ENCODE measurements at regions not wholly inside any gene's neighbourhood (a gene's known extent, or its start where the extent isn't known, plus 50 kb on each side); places are given as distances from the start of the nearest gene placed in this dataset.
"Not testable (repeated sequence)": the region's sequence is repeated elsewhere in the genome, so short reads cannot be mapped to it uniquely, and the experiment has no call there.

- DNase-seq = peak; percentile 5
- Mint-ChIP-seq H3K4me3 (no peak overlapping the region), H3K27me3 (no peaks in the 10 kb centered on the region), H3K9me3 (peaks cover 32% of the 10 kb centered on the region), H3K27ac (no peak overlapping the region), H3K36me3 (ENCODE audit: low read depth) (peaks cover 2% of the 10 kb centered on the region), H3K4me1 (ENCODE audit: low read depth) (no peaks in the 10 kb centered on the region)
Observed at GRCh38 chr15:25171111-25171811, 216.5 kb downstream of the SNRPN start.

DNA sequence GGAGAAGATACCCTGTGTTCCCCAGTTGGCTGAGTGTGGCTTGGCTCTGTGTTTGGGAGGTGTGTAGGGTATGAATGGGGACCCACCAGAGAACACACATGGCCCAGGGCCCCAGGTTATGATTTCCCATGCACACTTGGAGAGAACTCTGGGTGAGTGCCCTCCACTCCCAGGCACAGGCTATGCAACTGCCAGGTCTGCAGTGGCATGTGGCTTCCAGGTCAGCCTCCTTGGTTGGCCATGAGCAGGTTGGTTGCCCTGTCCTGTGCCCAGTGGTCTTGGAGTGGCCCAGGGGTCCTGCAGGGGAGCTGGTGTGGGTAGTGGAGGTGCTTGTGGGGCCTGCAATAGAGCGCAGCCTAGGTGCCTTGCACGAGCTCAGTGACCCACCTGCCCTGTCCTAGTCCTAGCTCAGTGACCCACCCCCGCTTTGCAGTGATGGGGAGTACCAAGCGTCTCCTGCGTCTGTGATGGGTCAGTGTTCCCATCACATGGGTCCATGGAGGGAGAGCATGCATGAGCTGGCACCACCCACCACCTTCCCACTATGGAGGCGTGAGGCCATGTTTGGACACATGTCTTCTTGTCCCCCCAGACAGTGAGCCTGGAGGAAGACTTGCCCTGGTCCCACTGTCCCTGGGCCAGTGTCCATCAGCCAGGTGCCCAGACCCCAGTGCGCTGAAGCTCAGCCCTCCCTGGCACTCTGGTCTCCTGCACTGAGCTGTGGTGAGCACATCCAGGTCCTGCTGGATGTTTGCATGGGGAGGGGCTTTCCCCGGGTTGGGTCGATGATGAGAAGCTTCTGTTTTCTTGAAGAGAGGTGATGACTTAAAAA lies 217.3 kb downstream of the SNRPN start:
- peaks cover 30% of the 10 kb centered on the region for H3K9me3 Mint-ChIP-seq
- peaks cover 2% of the 10 kb centered on the region for H3K36me3 Mint-ChIP-seq (ENCODE audit: low read depth)
- peak; percentile 6 for DNase-seq
- no peaks in the 10 kb centered on the region for H3K27me3 Mint-ChIP-seq
- H3K27ac Mint-ChIP-seq = no peak overlapping the region
- H3K4me1 Mint-ChIP-seq (ENCODE audit: low read depth) = no peaks in the 10 kb centered on the region
- no peak overlapping the region for H3K4me3 Mint-ChIP-seq

GRCh38 chr15:25172691-25173090 lies 217.9 kb downstream of the SNRPN start:
- Mint-ChIP-seq H3K27me3 (no peaks in the 10 kb centered on the region), H3K4me3 (no peak overlapping the region), H3K36me3 (ENCODE audit: low read depth) (peaks cover 2% of the 10 kb centered on the region), H3K4me1 (ENCODE audit: low read depth) (no peaks in the 10 kb centered on the region), H3K27ac (no peak overlapping the region), H3K9me3 (peaks cover 30% of the 10 kb centered on the region)
- no peak for DNase-seq

GRCh38 chr15:25173241-25174028 lies 218.6 kb downstream of the SNRPN start:
- H3K36me3 Mint-ChIP-seq (ENCODE audit: low read depth) = peaks cover 2% of the 10 kb centered on the region
- peak; percentile 0 for DNase-seq
- no peaks in the 10 kb centered on the region for H3K27me3 Mint-ChIP-seq

DNA sequence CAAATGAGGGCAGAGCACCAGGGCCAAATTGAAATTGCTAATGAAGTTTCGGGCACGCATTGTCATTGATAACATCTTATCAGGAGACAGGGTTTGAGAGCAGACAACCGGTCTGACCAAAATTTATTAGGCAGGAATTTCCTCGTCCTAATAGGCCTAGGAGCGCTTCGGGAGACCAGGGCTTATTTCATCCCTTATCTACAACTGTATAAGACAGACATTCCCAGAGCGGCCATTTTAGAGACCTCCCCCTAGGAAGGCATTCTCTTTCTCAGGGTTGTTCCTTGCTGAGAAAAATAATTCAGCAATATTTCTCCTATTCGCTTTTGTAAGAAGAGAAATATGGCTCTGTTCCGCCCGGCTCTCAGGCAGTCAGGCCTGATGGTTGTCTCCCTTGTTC lies 219.4 kb downstream of the SNRPN start:
- not testable (repeated sequence) for H3K4me3 Mint-ChIP-seq; DNase-seq; H3K4me1 Mint-ChIP-seq (ENCODE audit: low read depth); H3K27me3 Mint-ChIP-seq; H3K27ac Mint-ChIP-seq; H3K36me3 Mint-ChIP-seq (ENCODE audit: low read depth)
- H3K9me3 Mint-ChIP-seq = peaks cover 33% of the 10 kb centered on the region

More at GRCh38 chr15:25173241-25174028, 218.6 kb downstream of the SNRPN start:
- H3K4me1 Mint-ChIP-seq (ENCODE audit: low read depth) = no peaks in the 10 kb centered on the region
- H3K9me3 Mint-ChIP-seq = peaks cover 30% of the 10 kb centered on the region
- H3K27ac Mint-ChIP-seq = no peak overlapping the region
- H3K4me3 Mint-ChIP-seq = no peak overlapping the region

- DNase-seq = peak; percentile 7
- no peaks in the 10 kb centered on the region for H3K27me3 Mint-ChIP-seq
- H3K4me1 Mint-ChIP-seq (ENCODE audit: low read depth) = no peaks in the 10 kb centered on the region
- H3K36me3 Mint-ChIP-seq (ENCODE audit: low read depth) = peaks cover 2% of the 10 kb centered on the region
- H3K9me3 Mint-ChIP-seq = peaks cover 28% of the 10 kb centered on the region
- H3K27ac Mint-ChIP-seq = no peak overlapping the region
- H3K4me3 Mint-ChIP-seq = no peak overlapping the region
Observed at GRCh38 chr15:25175033-25175788, 220.4 kb downstream of the SNRPN start.

DNA sequence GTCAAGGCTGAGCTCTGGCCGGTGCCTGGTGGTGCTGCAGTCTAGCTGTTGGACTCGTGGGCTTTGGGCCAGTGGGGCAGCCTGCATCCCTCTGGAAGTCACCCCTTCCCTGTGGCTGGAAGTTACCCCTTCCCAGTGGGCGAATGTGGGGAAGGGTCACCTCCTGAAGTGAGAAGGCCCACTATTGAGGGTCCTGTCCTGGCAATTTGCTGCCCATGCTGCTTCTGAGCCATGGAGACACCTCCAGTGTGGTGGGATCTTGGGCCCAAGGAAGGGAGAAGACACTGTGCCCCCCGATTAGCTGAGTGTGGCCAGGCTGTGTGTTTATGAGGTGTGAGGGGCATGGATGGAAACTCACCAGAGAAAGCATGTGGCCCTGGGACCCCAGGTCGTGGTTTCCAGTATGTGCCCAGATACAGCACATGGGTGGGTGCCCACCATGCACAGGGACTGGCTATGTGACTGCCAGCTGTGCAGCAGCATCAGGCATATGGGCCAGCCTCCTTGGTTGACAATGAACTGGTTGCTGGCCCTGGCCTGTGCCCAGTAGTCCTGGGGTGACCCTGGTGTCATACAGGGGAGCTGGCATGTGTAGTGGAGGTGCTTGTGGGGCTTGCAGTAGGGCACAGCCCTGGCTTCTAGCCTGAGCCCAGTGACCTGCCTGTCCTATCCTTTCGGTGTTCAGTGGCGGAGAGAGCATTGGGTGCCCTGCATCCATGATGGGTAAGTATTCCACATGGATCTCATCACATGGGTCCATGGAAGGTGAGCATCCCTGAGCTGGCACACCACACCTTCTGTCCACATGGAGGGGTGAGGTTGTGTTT lies 221.2 kb downstream of the SNRPN start:
- peak; percentile 9 for DNase-seq
- peaks cover 28% of the 10 kb centered on the region for H3K9me3 Mint-ChIP-seq
- no peaks in the 10 kb centered on the region for H3K4me1 Mint-ChIP-seq (ENCODE audit: low read depth)
- no peak overlapping the region for H3K27ac Mint-ChIP-seq
- H3K27me3 Mint-ChIP-seq = no peaks in the 10 kb centered on the region
- peaks cover 2% of the 10 kb centered on the region for H3K36me3 Mint-ChIP-seq (ENCODE audit: low read depth)
- no peak overlapping the region for H3K4me3 Mint-ChIP-seq

DNA sequence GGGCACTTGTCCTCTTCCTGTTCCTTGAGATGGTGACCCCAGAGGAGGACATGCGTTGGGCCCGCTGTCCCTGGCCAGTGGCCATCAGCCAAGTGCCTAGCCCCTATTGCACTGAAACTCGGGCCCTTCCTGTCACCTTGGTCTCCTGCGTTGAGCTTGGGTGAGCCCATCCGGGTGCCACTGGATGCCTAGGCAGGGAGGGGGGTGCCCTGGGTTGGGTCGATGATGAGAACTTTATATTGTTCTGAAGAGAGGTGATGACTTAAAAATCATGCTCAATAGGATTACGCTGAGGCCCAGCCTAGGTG lies 221.8 kb downstream of the SNRPN start:
- H3K9me3 Mint-ChIP-seq = peaks cover 28% of the 10 kb centered on the region
- peaks cover 2% of the 10 kb centered on the region for H3K36me3 Mint-ChIP-seq (ENCODE audit: low read depth)
- no peaks in the 10 kb centered on the region for H3K4me1 Mint-ChIP-seq (ENCODE audit: low read depth)
- no peak overlapping the region for H3K4me3 Mint-ChIP-seq
- peak; percentile 5 for DNase-seq
- no peak overlapping the region for H3K27ac Mint-ChIP-seq
- no peaks in the 10 kb centered on the region for H3K27me3 Mint-ChIP-seq

- no peak overlapping the region for H3K27ac Mint-ChIP-seq
- H3K9me3 Mint-ChIP-seq = peaks cover 28% of the 10 kb centered on the region
- H3K36me3 Mint-ChIP-seq (ENCODE audit: low read depth) = peaks cover 2% of the 10 kb centered on the region
- peak; percentile 15 for DNase-seq
- no peaks in the 10 kb centered on the region for H3K27me3 Mint-ChIP-seq
- no peak overlapping the region for H3K4me3 Mint-ChIP-seq
- H3K4me1 Mint-ChIP-seq (ENCODE audit: low read depth) = no peaks in the 10 kb centered on the region
Observed at GRCh38 chr15:25176991-25177954, 222.5 kb downstream of the SNRPN start.

- Mint-ChIP-seq H3K27me3 (no peaks in the 10 kb centered on the region), H3K9me3 (peaks cover 28% of the 10 kb centered on the region), H3K4me1 (ENCODE audit: low read depth) (no peaks in the 10 kb centered on the region), H3K4me3 (no peak overlapping the region), H3K36me3 (ENCODE audit: low read depth) (no peaks in the 10 kb centered on the region), H3K27ac (no peak overlapping the region)
- DNase-seq = peak; percentile 18
Observed at GRCh38 chr15:25177955-25178801, 223.4 kb downstream of the SNRPN start.

- Mint-ChIP-seq H3K27me3 (no peaks in the 10 kb centered on the region), H3K4me1 (ENCODE audit: low read depth) (no peaks in the 10 kb centered on the region), H3K36me3 (ENCODE audit: low read depth) (no peaks in the 10 kb centered on the region), H3K4me3 (no peak overlapping the region), H3K27ac (no peak overlapping the region), H3K9me3 (peaks cover 23% of the 10 kb centered on the region)
- DNase-seq = peak; percentile 11
Observed at GRCh38 chr15:25178835-25179672, 224.3 kb downstream of the SNRPN start.
